IMR-90 (cell line): ENCODE measurements at regions not wholly inside any gene's neighbourhood (a gene's known extent, or its start where the extent isn't known, plus 50 kb on each side); places are given as distances from the start of the nearest gene placed in this dataset.

Experiments
- ATAC-seq: fragments of 200-7000 bp; cut with Tn5 transposase; 2 replicates; pipeline ENCODE4 v1.9.1; 2020; ENCODE audit warnings: low read depth, mild to moderate bottlenecking, moderate library complexity
- BruUV-seq: library from RNA; stranded (reverse); fragments of 400-500 nt; replicated peaks from 2 replicates; lab custom pipeline; 2021; lab: Mats Ljungman, UMichigan
- CTCF ChIA-PET: fragments of 300-600 bp; formaldehyde crosslinking; extraction: SDS; loops from one replicate; lab custom pipeline; 2021; ENCODE audit warnings: antibody characterized with exemption; lab: Yijun Ruan, JAX
- POLR2A ChIA-PET: fragments of 300-600 bp; sonication (Branson Sonifier 250); formaldehyde crosslinking; loops from one replicate; lab custom pipeline; 2022; ENCODE audit warnings: antibody characterized with exemption; ENCODE audit not compliant: unreplicated experiment; lab: Charles Lee
- DNase-seq: peaks from one replicate; pipeline ENCODE4 v3.0.0; 2013
- H2AFZ ChIP-seq: replicated peaks from 2 replicates; pipeline ENCODE3; 2013; ENCODE audit warnings: low read length, mild to moderate bottlenecking; ENCODE audit not compliant: poor library complexity
- H2AK5ac ChIP-seq: 2 replicates; pipeline ENCODE4 v1.6.1; 2013; ENCODE audit warnings: low read depth, low read length, inconsistent platforms
- H2AK9ac ChIP-seq: replicated peaks from 2 replicates; pipeline ENCODE3; 2013; ENCODE audit warnings: mild to moderate bottlenecking, low read depth, low read length, moderate library complexity; ENCODE audit not compliant: poor library complexity
- H2BK120ac ChIP-seq: 2 replicates; pipeline ENCODE4 v1.6.1; 2013; ENCODE audit warnings: low read depth, low read length, inconsistent platforms
- H2BK15ac ChIP-seq: 3 replicates; pipeline ENCODE4 v1.6.1; 2013; ENCODE audit warnings: low read depth, low read length, inconsistent platforms
- H2BK20ac ChIP-seq: 2 replicates; pipeline ENCODE4 v1.6.1; 2013; ENCODE audit warnings: low read depth, mild to moderate bottlenecking, inconsistent platforms, low read length, moderate library complexity
- H2BK5ac ChIP-seq: 2 replicates; pipeline ENCODE4 v1.6.1; 2013; ENCODE audit warnings: mild to moderate bottlenecking, low read depth, low read length, inconsistent platforms; ENCODE audit not compliant: poor library complexity, severe bottlenecking
- H3K14ac ChIP-seq: replicated peaks from 2 replicates; pipeline ENCODE4 v1.6.1; 2013; ENCODE audit warnings: low read depth, low read length, inconsistent platforms
- H3K18ac ChIP-seq: 2 replicates; pipeline ENCODE4 v1.6.1; 2013; ENCODE audit warnings: low read depth, low read length, control low read depth
- H3K23ac ChIP-seq: 2 replicates; pipeline ENCODE4 v1.6.1; 2013; ENCODE audit warnings: low read depth, low read length, inconsistent platforms
- H3K27ac ChIP-seq: 2 replicates; pipeline ENCODE4 v1.5.1; 2013; ENCODE audit warnings: mild to moderate bottlenecking, control low read depth, low read length; ENCODE audit not compliant: insufficient read depth
- H3K27me3 ChIP-seq: 2 replicates; pipeline ENCODE4 v1.6.1; 2013; ENCODE audit warnings: low read length; ENCODE audit not compliant: control insufficient read depth, insufficient read depth
- H3K36me3 ChIP-seq: 2 replicates; pipeline ENCODE4 v1.6.1; 2013; ENCODE audit warnings: low read length, mixed read lengths; ENCODE audit not compliant: control insufficient read depth, insufficient read depth
- H3K4ac ChIP-seq: 2 replicates; pipeline ENCODE4 v1.6.1; 2013; ENCODE audit warnings: low read depth, low read length, inconsistent platforms
- H3K4me1 ChIP-seq: 2 replicates; pipeline ENCODE4 v1.6.1; 2013; ENCODE audit warnings: low read length, mixed read lengths; ENCODE audit not compliant: control insufficient read depth, insufficient read depth
- H3K4me2 ChIP-seq: 2 replicates; pipeline ENCODE4 v1.6.1; 2013; ENCODE audit warnings: low read depth, mild to moderate bottlenecking, control low read depth, low read length, moderate library complexity
- H3K4me3 ChIP-seq: 2 replicates; pipeline ENCODE4 v1.5.1; 2013; ENCODE audit warnings: low read depth, mild to moderate bottlenecking, control low read depth, low read length, moderate library complexity; ENCODE audit not compliant: insufficient read depth
- H3K56ac ChIP-seq: 2 replicates; pipeline ENCODE4 v1.6.1; 2013; ENCODE audit warnings: low read length, inconsistent platforms; ENCODE audit not compliant: insufficient read depth; ENCODE audit errors: extremely low read depth
- H3K79me1 ChIP-seq, 2 experiments: 2 replicates each; pipeline ENCODE4 v1.6.1; 2013; ENCODE audit warnings: low read length in 2 of 2, inconsistent platforms in 1 of 2, low read depth in 1 of 2
- H3K9ac ChIP-seq: 2 replicates; pipeline ENCODE4 v1.6.1; 2013; ENCODE audit warnings: low read depth, low read length, control low read depth
- H3K9me1 ChIP-seq: 2 replicates; pipeline ENCODE4 v1.6.1; 2013; ENCODE audit warnings: low read length, inconsistent platforms; ENCODE audit not compliant: insufficient read depth
- H3K9me3 ChIP-seq: 2 replicates; pipeline ENCODE4 v1.6.1; 2013; ENCODE audit warnings: low read length; ENCODE audit not compliant: control insufficient read depth, insufficient read depth
- H4K20me1 ChIP-seq: 2 replicates; pipeline ENCODE4 v1.6.1; 2013; ENCODE audit warnings: low read length, inconsistent platforms; ENCODE audit not compliant: insufficient read depth
- H4K5ac ChIP-seq: 2 replicates; pipeline ENCODE4 v1.6.1; 2013; ENCODE audit warnings: mild to moderate bottlenecking, low read depth, low read length, control low read depth
- H4K8ac ChIP-seq, 2 experiments: 2 replicates each; pipeline ENCODE4 v1.6.1; 2013; ENCODE audit warnings: low read depth in 2 of 2, low read length in 2 of 2, control low read depth in 1 of 2, inconsistent platforms in 1 of 2
- H4K91ac ChIP-seq: 2 replicates; pipeline ENCODE4 v1.6.1; 2013; ENCODE audit warnings: low read depth, low read length, inconsistent platforms; ENCODE audit not compliant: insufficient read depth
- CEBPB ChIP-seq: IDR thresholded peaks from 2 replicates; pipeline ENCODE4 v1.6.1; 2012; ENCODE audit warnings: low read depth, low read length, improper control_type of control experiment
- CHD1 ChIP-seq: IDR thresholded peaks from 2 replicates; pipeline ENCODE4 v1.6.1; 2012; ENCODE audit warnings: low read depth, low read length, improper control_type of control experiment
- FOS ChIP-seq: fragments of 150-350 bp; IDR thresholded peaks from 2 replicates; pipeline ENCODE4 v1.6.1; 2016; ENCODE audit warnings: low read depth, low read length
- MAFK ChIP-seq: IDR thresholded peaks from 2 replicates; pipeline ENCODE4 v1.6.1; 2012; ENCODE audit warnings: low read depth, low read length, improper control_type of control experiment
- MAZ ChIP-seq: IDR thresholded peaks from 2 replicates; pipeline ENCODE4 v1.6.1; 2012; ENCODE audit warnings: low read depth, mild to moderate bottlenecking, low read length, improper control_type of control experiment, moderate library complexity, borderline replicate concordance
- MXI1 ChIP-seq: IDR thresholded peaks from 2 replicates; pipeline ENCODE4 v1.6.1; 2012; ENCODE audit warnings: low read depth, mild to moderate bottlenecking, low read length, moderate library complexity, borderline replicate concordance
- NFE2L2 ChIP-seq: fragments of 150-350 bp; IDR thresholded peaks from 2 replicates; pipeline ENCODE4 v1.6.1; 2016; ENCODE audit warnings: low read depth, mild to moderate bottlenecking, low read length
- POLR2A ChIP-seq: IDR thresholded peaks from 2 replicates; pipeline ENCODE4 v1.6.1; 2012; ENCODE audit warnings: mild to moderate bottlenecking, low read depth, low read length
- RCOR1 ChIP-seq: IDR thresholded peaks from 2 replicates; pipeline ENCODE4 v1.6.1; 2012; ENCODE audit warnings: mild to moderate bottlenecking, low read length, improper control_type of control experiment; ENCODE audit not compliant: insufficient replicate concordance
- RFX5 ChIP-seq: IDR thresholded peaks from 2 replicates; pipeline ENCODE4 v1.8.0; 2012; ENCODE audit warnings: low read depth, mild to moderate bottlenecking, low read length, moderate library complexity
- SMC3 ChIP-seq: fragments of 150-350 bp; IDR thresholded peaks from 2 replicates; pipeline ENCODE4 v1.6.1; 2016; ENCODE audit warnings: low read depth, mild to moderate bottlenecking, antibody characterized with exemption, low read length, moderate library complexity
- WGBS, 2 experiments: methylation state at CpG; one replicate each; pipeline versions ENCODE4 v1.1.5 to v1.1.7; 2013; ENCODE audit warnings: missing lambda C conversion rate in 2 of 2; ENCODE audit not compliant: insufficient read length in 1 of 2; ENCODE audit errors: extremely low coverage in 2 of 2; 5-methylcytosine and 5-hydroxymethylcytosine counted together
- dilution Hi-C: fragments of 300-500 bp; cut with HindIII; formaldehyde crosslinking; loops from one replicate; pipeline ENCODE4 v1.14.3; 2018; ENCODE audit warnings: low sequenced_read_pairs; ENCODE audit not compliant: unreplicated experiment
- in situ Hi-C: fragments of 300-500 bp; cut with MboI; formaldehyde crosslinking; loops from 3 replicates; pipeline ENCODE4 v1.14.3; 2019; ENCODE audit warnings: low sequenced_read_pairs, inconsistent platforms, mixed read lengths
- intact Hi-C: fragments of 100-400 bp; cut with micrococcal nuclease; formaldehyde crosslinking; loops from 2 replicates; pipeline ENCODE4 v1.10.0; 2022
- TF ChIP-seq, protein P1 (sequence below): fragments of 150-350 bp; IDR thresholded peaks from 2 replicates; pipeline ENCODE4 v1.6.1; 2016; ENCODE audit warnings: low read depth, mild to moderate bottlenecking, low read length, moderate library complexity, borderline replicate concordance
- TF ChIP-seq, protein P2 (sequence below): fragments of 150-350 bp; IDR thresholded peaks from 2 replicates; pipeline ENCODE4 v1.6.1; 2017; ENCODE audit warnings: mild to moderate bottlenecking, antibody characterized with exemption, low read length, low read depth
- TF ChIP-seq, protein P3 (sequence below): conservative IDR thresholded peaks from 2 replicates; pipeline ENCODE4 v1.5.1; 2012; ENCODE audit warnings: mild to moderate bottlenecking, low read depth, low read length, improper control_type of control experiment

DNA sequence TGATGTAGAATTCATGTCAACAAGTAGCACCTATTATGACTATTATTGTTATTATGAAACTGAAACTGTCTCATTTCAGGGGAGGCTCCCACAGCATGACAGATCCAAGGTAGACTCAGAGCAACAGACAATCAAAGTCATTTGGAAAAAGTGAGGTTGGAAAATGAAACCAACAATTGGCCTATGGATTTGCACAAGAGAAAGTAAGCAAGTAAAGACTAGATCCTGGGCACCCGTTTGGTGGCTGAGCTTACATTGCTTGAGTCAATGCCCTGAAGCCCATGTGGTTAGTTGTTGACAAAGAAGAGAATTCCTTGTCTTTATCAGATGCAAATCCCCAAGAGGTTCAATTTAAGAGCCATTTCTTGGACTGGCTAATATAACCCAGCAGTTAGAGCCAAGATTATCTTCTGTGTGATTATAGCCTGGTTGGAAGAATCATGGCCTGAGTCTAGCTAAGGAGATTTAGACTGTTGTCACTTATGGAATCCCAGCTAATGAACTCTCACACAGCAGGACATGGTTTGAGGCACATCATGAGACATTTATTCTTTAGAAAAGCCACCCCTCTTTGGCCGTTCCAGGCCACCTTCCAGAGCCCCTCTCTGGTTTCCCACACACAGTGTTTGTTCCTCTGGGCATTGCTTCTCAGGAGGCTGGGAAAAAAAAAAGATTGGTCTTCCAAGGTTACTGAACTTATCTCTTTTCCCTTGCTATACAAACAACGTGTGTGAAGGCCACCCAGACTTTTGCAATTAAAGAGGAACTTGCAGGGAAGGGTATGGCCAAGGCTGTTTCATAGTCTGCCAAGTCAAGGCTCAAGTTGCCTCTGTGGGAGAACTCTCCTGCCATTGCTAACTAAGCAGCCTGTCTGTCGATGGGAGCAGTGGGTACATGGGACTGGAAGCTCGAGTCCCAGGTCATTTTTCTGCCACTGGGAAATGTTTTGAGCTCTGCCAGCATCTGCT is 399.5 kb downstream of the ENC1 start:
- H3K4ac ChIP-seq = peak overlapping the region; percentile 22
- DNase-seq = no peak

More for the DNA sequence above, 399.5 kb downstream of the ENC1 start:
- Histone ChIP-seq H3K4me1 (peaks cover 3% of the 10 kb centered on the region; the same call in 1 of the 2 replicates), H3K9ac (no peak overlapping the region), H3K4me2 (no peak overlapping the region), H2BK20ac (peak overlapping the region; percentile 49), H4K91ac (no peak overlapping the region), H4K8ac (peak overlapping the region in 1 of 2 experiments; percentile 52; a peak in 1 of 4 replicates), H2AK9ac (peak overlapping the region; percentile 11), H3K14ac (peak overlapping the region; percentile 80), H4K20me1 (no peaks in the 10 kb centered on the region), H3K27ac (no peak overlapping the region), H3K36me3 (no peaks in the 10 kb centered on the region), H3K23ac (0 out of 2 replicates have a peak overlapping the region, but pooled peaks have one; percentile 40), H2BK120ac (peak overlapping the region; percentile 66), H4K5ac (no peak overlapping the region), H2BK15ac (peak overlapping the region; percentile 27; the same call in 1 of the 3 replicates), H2BK5ac (no peak overlapping the region), H3K79me1 (no peaks in the 10 kb centered on the region), H3K9me3 (no peaks in the 10 kb centered on the region), H2AFZ (peak overlapping the region; percentile 75), H3K27me3 (no peaks in the 10 kb centered on the region), H2AK5ac (peak overlapping the region; percentile 62), H3K4me3 (no peak overlapping the region), H3K9me1 (peaks cover 4% of the 10 kb centered on the region), H3K18ac (peak overlapping the region; percentile 40; the same call in 1 of the 2 replicates), H3K56ac (no peak overlapping the region)
- ChIA-PET POLR2A (no interaction called here), CTCF (no interaction called here)
- in situ Hi-C loops (no loop called here), dilution Hi-C loops (no loop called here), intact Hi-C loops (no loop called here)
- 92% methylated on average over 2 of the region's 5 CpGs; no CpG with 5 or more reads in 1 of the 2 experiments for WGBS, 2 experiments
- no TSS peak for BruUV-seq
- TF ChIP-seq MAFK (no peak), MAZ (no peak), SMC3 (no peak), CHD1 (no peak), RCOR1 (no peak), MXI1 (no peak), POLR2A (no peak), FOS (no peak), NFE2L2 (no peak), CEBPB (no peak), RFX5 (no peak)
- TF ChIP-seq, protein P1, sequence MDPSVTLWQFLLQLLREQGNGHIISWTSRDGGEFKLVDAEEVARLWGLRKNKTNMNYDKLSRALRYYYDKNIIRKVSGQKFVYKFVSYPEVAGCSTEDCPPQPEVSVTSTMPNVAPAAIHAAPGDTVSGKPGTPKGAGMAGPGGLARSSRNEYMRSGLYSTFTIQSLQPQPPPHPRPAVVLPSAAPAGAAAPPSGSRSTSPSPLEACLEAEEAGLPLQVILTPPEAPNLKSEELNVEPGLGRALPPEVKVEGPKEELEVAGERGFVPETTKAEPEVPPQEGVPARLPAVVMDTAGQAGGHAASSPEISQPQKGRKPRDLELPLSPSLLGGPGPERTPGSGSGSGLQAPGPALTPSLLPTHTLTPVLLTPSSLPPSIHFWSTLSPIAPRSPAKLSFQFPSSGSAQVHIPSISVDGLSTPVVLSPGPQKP = no peak
- TF ChIP-seq, protein P2, sequence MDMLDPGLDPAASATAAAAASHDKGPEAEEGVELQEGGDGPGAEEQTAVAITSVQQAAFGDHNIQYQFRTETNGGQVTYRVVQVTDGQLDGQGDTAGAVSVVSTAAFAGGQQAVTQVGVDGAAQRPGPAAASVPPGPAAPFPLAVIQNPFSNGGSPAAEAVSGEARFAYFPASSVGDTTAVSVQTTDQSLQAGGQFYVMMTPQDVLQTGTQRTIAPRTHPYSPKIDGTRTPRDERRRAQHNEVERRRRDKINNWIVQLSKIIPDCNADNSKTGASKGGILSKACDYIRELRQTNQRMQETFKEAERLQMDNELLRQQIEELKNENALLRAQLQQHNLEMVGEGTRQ = no peak
- TF ChIP-seq, protein P3, sequence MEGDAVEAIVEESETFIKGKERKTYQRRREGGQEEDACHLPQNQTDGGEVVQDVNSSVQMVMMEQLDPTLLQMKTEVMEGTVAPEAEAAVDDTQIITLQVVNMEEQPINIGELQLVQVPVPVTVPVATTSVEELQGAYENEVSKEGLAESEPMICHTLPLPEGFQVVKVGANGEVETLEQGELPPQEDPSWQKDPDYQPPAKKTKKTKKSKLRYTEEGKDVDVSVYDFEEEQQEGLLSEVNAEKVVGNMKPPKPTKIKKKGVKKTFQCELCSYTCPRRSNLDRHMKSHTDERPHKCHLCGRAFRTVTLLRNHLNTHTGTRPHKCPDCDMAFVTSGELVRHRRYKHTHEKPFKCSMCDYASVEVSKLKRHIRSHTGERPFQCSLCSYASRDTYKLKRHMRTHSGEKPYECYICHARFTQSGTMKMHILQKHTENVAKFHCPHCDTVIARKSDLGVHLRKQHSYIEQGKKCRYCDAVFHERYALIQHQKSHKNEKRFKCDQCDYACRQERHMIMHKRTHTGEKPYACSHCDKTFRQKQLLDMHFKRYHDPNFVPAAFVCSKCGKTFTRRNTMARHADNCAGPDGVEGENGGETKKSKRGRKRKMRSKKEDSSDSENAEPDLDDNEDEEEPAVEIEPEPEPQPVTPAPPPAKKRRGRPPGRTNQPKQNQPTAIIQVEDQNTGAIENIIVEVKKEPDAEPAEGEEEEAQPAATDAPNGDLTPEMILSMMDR = no peak
- ATAC-seq = no peak
